H1 (cell line): ENCODE measurements at regions not wholly inside any gene's neighbourhood (a gene's known extent, or its start where the extent isn't known, plus 50 kb on each side); places are given as distances from the start of the nearest gene placed in this dataset.

Source experiments
- CTCF ChIA-PET: fragments of 300-600 bp; sonication (Branson Sonifier 250); formaldehyde crosslinking; loops from one replicate; lab custom pipeline; 2021; ENCODE audit not compliant: partially characterized antibody; lab: Charles Lee
- POLR2A ChIA-PET: fragments of 300-600 bp; sonication (Branson Sonifier 250); formaldehyde crosslinking; loops from one replicate; lab custom pipeline; 2021; ENCODE audit warnings: inconsistent platforms; ENCODE audit not compliant: partially characterized antibody; lab: Charles Lee
- DNase-seq, 2 experiments: peaks; one replicate each; pipeline versions ENCODE4 v3.0.0 to v3.0.0-alpha.2; 2010 to 2022; ENCODE audit warnings: low spot score in 2 of 2, low read depth in 1 of 2, mixed read lengths in 1 of 2
- FAIRE-seq: peaks from 2 replicates; lab custom pipeline; 2011; peaks lifted over from hg19 to GRCh38; lab: Jason Lieb, UNC
- H2AFZ ChIP-seq: 2 replicates; pipeline ENCODE4 v1.8.1; 2012; ENCODE audit warnings: low read length, inconsistent platforms
- H2AK5ac ChIP-seq: 2 replicates; pipeline ENCODE4 v1.6.1; 2013; ENCODE audit warnings: low read depth, low read length
- H2BK120ac ChIP-seq: replicated peaks from 2 replicates; pipeline ENCODE3; 2013; ENCODE audit warnings: low read depth, low read length, inconsistent platforms
- H2BK12ac ChIP-seq: 2 replicates; pipeline ENCODE4 v1.6.1; 2013; ENCODE audit warnings: low read depth, low read length
- H2BK15ac ChIP-seq: 2 replicates; pipeline ENCODE4 v1.6.1; 2013; ENCODE audit warnings: low read length
- H2BK20ac ChIP-seq: 2 replicates; pipeline ENCODE4 v1.6.1; 2013; ENCODE audit warnings: low read length
- H2BK5ac ChIP-seq: 2 replicates; pipeline ENCODE4 v1.6.1; 2013; ENCODE audit warnings: low read depth, low read length
- H3K14ac ChIP-seq: 2 replicates; pipeline ENCODE4 v1.6.1; 2013; ENCODE audit warnings: inconsistent platforms; ENCODE audit not compliant: insufficient read length
- H3K18ac ChIP-seq: 2 replicates; pipeline ENCODE4 v1.6.1; 2013; ENCODE audit warnings: low read length; ENCODE audit errors: extremely low read depth
- H3K23ac ChIP-seq: 2 replicates; pipeline ENCODE4 v1.6.1; 2013; ENCODE audit warnings: inconsistent platforms; ENCODE audit not compliant: insufficient read length
- H3K23me2 ChIP-seq: 2 replicates; pipeline ENCODE4 v1.6.1; 2013; ENCODE audit warnings: low read depth, low read length
- H3K27ac ChIP-seq: 2 replicates; pipeline ENCODE4 v1.6.1; 2011; ENCODE audit warnings: low read depth, low read length, inconsistent platforms
- H3K27me3 ChIP-seq, 4 experiments: replicated peaks in 1 of 4; 1 replicate in 1 of 4; 2 replicates in 3 of 4; pipeline versions ENCODE4 v1.6.1 to v1.8.1; 2011 to 2013; ENCODE audit warnings: low read length in 3 of 4, mild to moderate bottlenecking in 3 of 4, inconsistent platforms in 2 of 4, mixed read lengths in 2 of 4, moderate library complexity in 1 of 4; ENCODE audit not compliant: control insufficient read depth in 3 of 4, insufficient read depth in 3 of 4; ENCODE audit errors: extremely low read depth in 1 of 4
- H3K36me3 ChIP-seq, 4 experiments: 2 replicates each; pipeline versions ENCODE4 v1.6.1 to v1.8.1; 2011 to 2013; ENCODE audit warnings: mild to moderate bottlenecking in 4 of 4, low read length in 3 of 4, moderate library complexity in 2 of 4, control low read depth in 1 of 4, inconsistent platforms in 1 of 4; ENCODE audit not compliant: insufficient read depth in 4 of 4, control insufficient read depth in 2 of 4
- H3K4ac ChIP-seq: replicated peaks from 2 replicates; pipeline ENCODE3; 2013; ENCODE audit warnings: low read length, low read depth, mixed read lengths, inconsistent platforms; ENCODE audit not compliant: insufficient read length
- H3K4me1 ChIP-seq, 4 experiments: replicated peaks in 1 of 4; 1 replicate in 1 of 4; 2 replicates in 3 of 4; pipeline versions ENCODE4 v1.6.1 to v1.8.1; 2011 to 2013; ENCODE audit warnings: low read length in 3 of 4, inconsistent platforms in 2 of 4, mixed read lengths in 1 of 4; ENCODE audit not compliant: insufficient read depth in 4 of 4, control insufficient read depth in 3 of 4
- H3K4me2 ChIP-seq, 2 experiments: 2 replicates each; pipeline versions ENCODE4 v1.6.1 to v1.8.1; 2011 to 2013; ENCODE audit warnings: low read depth in 2 of 2, low read length in 2 of 2, control low read depth in 1 of 2, inconsistent platforms in 1 of 2, mild to moderate bottlenecking in 1 of 2; ENCODE audit not compliant: insufficient read depth in 1 of 2
- H3K4me3 ChIP-seq, 4 experiments: fragments of 200-600, 300-600 bp in 1 of 4; sonication (generic), shearing (Covaris generic), sonication (Bioruptor Twin) in 1 of 4; 2 replicates each; pipeline versions ENCODE4 v1.5.1 to v1.8.1; 2011 to 2016; ENCODE audit warnings: low read length in 4 of 4, low read depth in 3 of 4, control low read depth in 2 of 4, inconsistent platforms in 2 of 4, mild to moderate bottlenecking in 2 of 4, mixed read lengths in 1 of 4, moderate library complexity in 1 of 4; ENCODE audit not compliant: insufficient read depth in 2 of 4; ENCODE audit errors: extremely low read depth in 1 of 4
- H3K56ac ChIP-seq: replicated peaks from 2 replicates; pipeline ENCODE3; 2013; ENCODE audit warnings: low read depth, mild to moderate bottlenecking, mixed read lengths, low read length, inconsistent platforms; ENCODE audit not compliant: insufficient read length
- H3K79me1 ChIP-seq: 2 replicates; pipeline ENCODE4 v1.6.1; 2013; ENCODE audit warnings: low read depth, low read length, control low read depth
- H3K79me2 ChIP-seq, 2 experiments: 2 replicates each; pipeline versions ENCODE4 v1.6.1 to v1.8.1; 2012 to 2013; ENCODE audit warnings: low read length in 2 of 2, mild to moderate bottlenecking in 2 of 2, inconsistent platforms in 1 of 2; ENCODE audit not compliant: insufficient read depth in 2 of 2, control insufficient read depth in 1 of 2
- H3K9ac ChIP-seq, 4 experiments: replicated peaks in 1 of 4; 1 replicate in 1 of 4; 2 replicates in 3 of 4; pipeline versions ENCODE4 v1.6.1 to v1.8.1; 2011 to 2013; ENCODE audit warnings: low read depth in 3 of 4, low read length in 3 of 4, control low read depth in 2 of 4, mild to moderate bottlenecking in 2 of 4, moderate library complexity in 2 of 4, inconsistent platforms in 1 of 4; ENCODE audit errors: extremely low read depth in 1 of 4
- H3K9me3 ChIP-seq, 2 experiments: 2 replicates each; pipeline versions ENCODE4 v1.6.1 to v1.8.1; 2012 to 2013; ENCODE audit warnings: mild to moderate bottlenecking in 2 of 2, moderate library complexity in 2 of 2, control low read depth in 1 of 2, inconsistent platforms in 1 of 2, low read depth in 1 of 2, low read length in 1 of 2, mixed read lengths in 1 of 2; ENCODE audit not compliant: insufficient read depth in 2 of 2
- H4K20me1 ChIP-seq, 2 experiments: replicated peaks in 1 of 2; 2 replicates each; pipeline versions ENCODE3 to v1.8.1; 2011 to 2013; ENCODE audit warnings: inconsistent platforms in 2 of 2, low read length in 2 of 2, mild to moderate bottlenecking in 1 of 2; ENCODE audit not compliant: insufficient read depth in 2 of 2, control insufficient read depth in 1 of 2
- H4K5ac ChIP-seq: 2 replicates; pipeline ENCODE4 v1.6.1; 2013; ENCODE audit warnings: low read length, low read depth, mixed read lengths, inconsistent platforms; ENCODE audit not compliant: insufficient read length
- H4K8ac ChIP-seq: 2 replicates; pipeline ENCODE4 v1.8.0; 2013; ENCODE audit warnings: mild to moderate bottlenecking, moderate library complexity, low read length, inconsistent platforms; ENCODE audit not compliant: insufficient read depth; ENCODE audit errors: extremely low read depth
- H4K91ac ChIP-seq: replicated peaks from 2 replicates; pipeline ENCODE3; 2013; ENCODE audit warnings: low read length, mixed read lengths, inconsistent platforms; ENCODE audit not compliant: insufficient read length
- JUN ChIP-seq: IDR thresholded peaks from 2 replicates; pipeline ENCODE4 v1.6.1; 2011; ENCODE audit warnings: low read depth, mild to moderate bottlenecking, improper control_type of control experiment, low read length
- NRF1 ChIP-seq: IDR thresholded peaks from 2 replicates; pipeline ENCODE4 v1.6.1; 2011; ENCODE audit warnings: mild to moderate bottlenecking, low read depth, low read length, improper control_type of control experiment
- POLR2A ChIP-seq, 2 experiments: IDR thresholded peaks; 1 replicate in 1 of 2; 2 replicates in 1 of 2; pipeline ENCODE4 v1.6.1; 2011; ENCODE audit warnings: low read depth in 2 of 2, low read length in 2 of 2, mild to moderate bottlenecking in 2 of 2; ENCODE audit errors: control extremely low read depth in 1 of 2
- SIX5 ChIP-seq: IDR thresholded peaks from 2 replicates; pipeline ENCODE4 v1.6.1; 2011; ENCODE audit warnings: mild to moderate bottlenecking, low read depth, low read length
- TAF7 ChIP-seq: optimal IDR thresholded peaks from 2 replicates; pipeline ENCODE3; 2011; ENCODE audit warnings: low read depth, mild to moderate bottlenecking, inconsistent platforms, low read length, moderate library complexity, borderline replicate concordance

GRCh38 chr1:72438270-72438669, 155.9 kb upstream of the NEGR1 start (continued):
- TF ChIP-seq NRF1: no peak
- no peak for TF ChIP-seq JUN

- H2AFZ ChIP-seq: no peak overlapping the region
- ChIA-PET POLR2A (no interaction called here), CTCF (interaction anchor here (0.7 kb wide), 1 partner anchor 513 kb away, joined by 3 read pairs; no protein-coding TSS in a partner anchor)
- peaks cover 0 to 4% (median 0%) of the 10 kb centered on the region in 4 experiments; a peak in 1 of 7 replicates for H3K4me1 ChIP-seq
- H4K8ac ChIP-seq: no peak overlapping the region
- no peak overlapping the region for H2BK12ac ChIP-seq
- H3K4me3 ChIP-seq: no peak overlapping the region
- no peak overlapping the region for H2BK15ac ChIP-seq
- H2AK5ac ChIP-seq: no peak overlapping the region
- H3K4me2 ChIP-seq: no peak overlapping the region
- H3K9me3 ChIP-seq: no peaks in the 10 kb centered on the region
- H3K27ac ChIP-seq: no peak overlapping the region
- H3K23ac ChIP-seq: no peak overlapping the region
- no peaks in the 10 kb centered on the region for H3K27me3 ChIP-seq
- H3K56ac ChIP-seq: no peak overlapping the region
- no peak overlapping the region for H2BK120ac ChIP-seq
- no peaks in the 10 kb centered on the region for H3K79me1 ChIP-seq
- H2BK5ac ChIP-seq: no peak overlapping the region
- H3K9ac ChIP-seq: no peak overlapping the region
- no peaks in the 10 kb centered on the region for H3K23me2 ChIP-seq
- no peaks in the 10 kb centered on the region for H4K20me1 ChIP-seq
- H3K36me3 ChIP-seq: no peaks in the 10 kb centered on the region
- H2BK20ac ChIP-seq: no peak overlapping the region
- H3K79me2 ChIP-seq: no peaks in the 10 kb centered on the region
- DNase-seq: no peak
- no peak overlapping the region for H3K14ac ChIP-seq
- H3K18ac ChIP-seq: no peak overlapping the region
- TF ChIP-seq SIX5 (no peak), POLR2A (IDR thresholded peaks at IDR 0.05; ENCODE audit: control extremely low read depth in 1 of 2, low read depth in 2 of 2, low read length in 2 of 2) (no peak), TAF7 (no peak)
- no peak overlapping the region for H4K91ac ChIP-seq
- no peak overlapping the region for H3K4ac ChIP-seq
- H4K5ac ChIP-seq: no peak overlapping the region
- no peak for FAIRE-seq
Measured at GRCh38 chr1:72435025-72435424, 152.7 kb upstream of the NEGR1 start.
